Stomach (tissue), 4 donors: ENCODE measurements at regions not wholly inside any gene's neighbourhood (a gene's known extent, or its start where the extent isn't known, plus 50 kb on each side); places are given as distances from the start of the nearest gene placed in this dataset.

ENCODE experiments used
- POLR2A ChIP-seq, 4 donors: fragments of 450-650 bp; IDR thresholded peaks; one replicate each; pipeline ENCODE4 v1.6.1; 2016; ENCODE audit warnings: antibody characterized with exemption in 4 of 4, control low read depth in 2 of 4, mild to moderate bottlenecking in 1 of 4, moderate library complexity in 1 of 4
- POLR2AphosphoS5 ChIP-seq, 3 donors: sonication (generic); formaldehyde crosslinking; IDR thresholded peaks; one replicate each; pipeline ENCODE4 v1.6.1; 2016; ENCODE audit warnings: antibody characterized with exemption in 3 of 3
- TF ChIP-seq, protein P1 (sequence below), 7 experiments: fragments of 450-650 bp in 4 of 7; fragments of 200-600 bp in 3 of 7; sonication (generic) in 3 of 7; IDR thresholded peaks; one replicate each; pipeline ENCODE4 v1.5.1; 2016 to 2019; ENCODE audit warnings: antibody characterized with exemption in 7 of 7, control low read depth in 2 of 7, mild to moderate bottlenecking in 1 of 7

DNA sequence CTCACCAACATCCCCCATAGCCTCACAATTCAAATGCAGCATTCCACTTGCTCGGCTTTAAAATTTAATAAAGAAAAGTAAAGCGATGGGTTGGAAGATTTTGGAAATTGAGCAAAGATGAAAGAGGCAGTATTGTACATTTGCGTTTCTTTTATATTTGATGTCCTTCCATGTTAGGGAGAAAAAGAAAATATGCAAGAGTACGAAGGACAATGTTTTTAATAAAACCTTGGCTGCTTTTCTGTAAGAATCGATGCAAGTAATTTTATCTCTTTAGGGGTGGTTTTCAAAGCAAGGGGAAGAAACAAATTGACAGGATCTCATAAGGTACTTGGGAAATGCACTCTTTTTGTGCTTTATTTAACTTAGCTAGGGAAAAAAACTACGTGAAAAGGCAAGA is 61.8 kb upstream of the TSC22D2 start:
- TF ChIP-seq, protein P1, sequence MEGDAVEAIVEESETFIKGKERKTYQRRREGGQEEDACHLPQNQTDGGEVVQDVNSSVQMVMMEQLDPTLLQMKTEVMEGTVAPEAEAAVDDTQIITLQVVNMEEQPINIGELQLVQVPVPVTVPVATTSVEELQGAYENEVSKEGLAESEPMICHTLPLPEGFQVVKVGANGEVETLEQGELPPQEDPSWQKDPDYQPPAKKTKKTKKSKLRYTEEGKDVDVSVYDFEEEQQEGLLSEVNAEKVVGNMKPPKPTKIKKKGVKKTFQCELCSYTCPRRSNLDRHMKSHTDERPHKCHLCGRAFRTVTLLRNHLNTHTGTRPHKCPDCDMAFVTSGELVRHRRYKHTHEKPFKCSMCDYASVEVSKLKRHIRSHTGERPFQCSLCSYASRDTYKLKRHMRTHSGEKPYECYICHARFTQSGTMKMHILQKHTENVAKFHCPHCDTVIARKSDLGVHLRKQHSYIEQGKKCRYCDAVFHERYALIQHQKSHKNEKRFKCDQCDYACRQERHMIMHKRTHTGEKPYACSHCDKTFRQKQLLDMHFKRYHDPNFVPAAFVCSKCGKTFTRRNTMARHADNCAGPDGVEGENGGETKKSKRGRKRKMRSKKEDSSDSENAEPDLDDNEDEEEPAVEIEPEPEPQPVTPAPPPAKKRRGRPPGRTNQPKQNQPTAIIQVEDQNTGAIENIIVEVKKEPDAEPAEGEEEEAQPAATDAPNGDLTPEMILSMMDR (IDR thresholded peaks at IDR 0.05) = no peak
- no peak for TF ChIP-seq POLR2AphosphoS5 (IDR thresholded peaks at IDR 0.05)
- no peak for TF ChIP-seq POLR2A (IDR thresholded peaks at IDR 0.05)
